Osteoblast (primary cell): ENCODE measurements at regions not wholly inside any gene's neighbourhood (a gene's known extent, or its start where the extent isn't known, plus 50 kb on each side); places are given as distances from the start of the nearest gene placed in this dataset.

Experiments
- DNase-seq: peaks from one replicate; pipeline ENCODE4 v3.0.0; 2011; ENCODE audit warnings: low spot score, mixed read lengths; ENCODE audit not compliant: insufficient read length; ENCODE audit errors: missing footprints
- H2AFZ ChIP-seq: 2 replicates; pipeline ENCODE4 v1.6.0; 2011; ENCODE audit warnings: mild to moderate bottlenecking, low read length
- H3K27ac ChIP-seq: 2 replicates; pipeline ENCODE4 v1.5.1; 2011; ENCODE audit warnings: mild to moderate bottlenecking, low read depth, low read length, moderate library complexity
- H3K27me3 ChIP-seq: 2 replicates; pipeline ENCODE4 v1.6.0; 2012; ENCODE audit warnings: mild to moderate bottlenecking, control low read depth, inconsistent platforms, low read length, moderate library complexity; ENCODE audit not compliant: insufficient read depth
- H3K36me3 ChIP-seq: 2 replicates; pipeline ENCODE4 v1.5.1; 2011; ENCODE audit warnings: mild to moderate bottlenecking, low read length, control low read depth, moderate library complexity; ENCODE audit not compliant: insufficient read depth
- H3K4me1 ChIP-seq: 2 replicates; pipeline ENCODE4 v1.5.1; 2011; ENCODE audit warnings: mild to moderate bottlenecking, low read length, control low read depth, moderate library complexity; ENCODE audit not compliant: insufficient read depth
- H3K4me2 ChIP-seq: 2 replicates; pipeline ENCODE4 v1.6.0; 2011; ENCODE audit warnings: mild to moderate bottlenecking, low read length; ENCODE audit not compliant: insufficient read depth
- H3K4me3 ChIP-seq: fragments of 200-600 bp; sonication (generic); 3 replicates; pipeline ENCODE4 v1.5.1; 2012; ENCODE audit warnings: mild to moderate bottlenecking, low read length, inconsistent platforms; ENCODE audit not compliant: insufficient read depth
- H3K79me2 ChIP-seq: 2 replicates; pipeline ENCODE4 v1.6.0; 2012; ENCODE audit warnings: mild to moderate bottlenecking, low read length, control low read depth, inconsistent platforms; ENCODE audit not compliant: insufficient read depth
- H3K9me3 ChIP-seq: 2 replicates; pipeline ENCODE4 v1.5.1; 2011; ENCODE audit warnings: low read depth, low read length, control low read depth
- H4K20me1 ChIP-seq: 2 replicates; pipeline ENCODE4 v1.6.0; 2012; ENCODE audit warnings: mild to moderate bottlenecking, low read length, control low read depth; ENCODE audit not compliant: insufficient read depth
- CTCF ChIP-seq: IDR thresholded peaks from 2 replicates; pipeline ENCODE4 v1.5.1; 2011; ENCODE audit warnings: mild to moderate bottlenecking, low read depth, low read length, moderate library complexity; ENCODE audit errors: extremely low read depth

- TF ChIP-seq CTCF, result no peak
- DNase-seq, result no peak
- Histone ChIP-seq H3K27ac (no peak overlapping the region), H4K20me1 (no peaks in the 10 kb centered on the region), H2AFZ (no peak overlapping the region), H3K4me3 (no peak overlapping the region), H3K4me1 (no peaks in the 10 kb centered on the region), H3K27me3 (no peaks in the 10 kb centered on the region), H3K4me2 (no peak overlapping the region), H3K36me3 (no peaks in the 10 kb centered on the region), H3K9me3 (peaks cover 3% of the 10 kb centered on the region), H3K79me2 (no peaks in the 10 kb centered on the region)
Measured at GRCh38 chr10:64113375-64113774, 592.2 kb downstream of the REEP3 start.

- no peaks in the 10 kb centered on the region for H3K79me2 ChIP-seq
- no peak overlapping the region for H3K27ac ChIP-seq
- no peaks in the 10 kb centered on the region for H3K4me1 ChIP-seq
- no peak overlapping the region for H3K4me3 ChIP-seq
- H3K36me3 ChIP-seq, result no peaks in the 10 kb centered on the region
- H3K27me3 ChIP-seq, result no peaks in the 10 kb centered on the region
- no peak for DNase-seq
- H3K4me2 ChIP-seq, result no peak overlapping the region
- H3K9me3 ChIP-seq, result peaks cover 3% of the 10 kb centered on the region
- no peaks in the 10 kb centered on the region for H4K20me1 ChIP-seq
- H2AFZ ChIP-seq, result no peak overlapping the region
- TF ChIP-seq CTCF, result no peak
Measured at GRCh38 chr10:64113792-64114191, 592.6 kb downstream of the REEP3 start.

- no peaks in the 10 kb centered on the region for H3K4me1 ChIP-seq
- no peaks in the 10 kb centered on the region for H3K79me2 ChIP-seq
- H4K20me1 ChIP-seq, result no peaks in the 10 kb centered on the region
- no peak overlapping the region for H3K4me2 ChIP-seq
- DNase-seq, result no peak
- no peaks in the 10 kb centered on the region for H3K36me3 ChIP-seq
- no peak overlapping the region for H3K4me3 ChIP-seq
- TF ChIP-seq CTCF, result no peak
- H3K27ac ChIP-seq, result no peak overlapping the region
- peaks cover under 1% of the 10 kb centered on the region for H3K9me3 ChIP-seq
- no peak overlapping the region for H2AFZ ChIP-seq
- no peaks in the 10 kb centered on the region for H3K27me3 ChIP-seq
Measured at GRCh38 chr10:64115471-64115870, 594.3 kb downstream of the REEP3 start.

- DNase-seq, result no peak
- no peaks in the 10 kb centered on the region for H3K27me3 ChIP-seq
Measured at GRCh38 chr10:64115908-64116643, 594.9 kb downstream of the REEP3 start.

More at GRCh38 chr10:64115908-64116643, 594.9 kb downstream of the REEP3 start:
- Histone ChIP-seq H3K36me3 (no peaks in the 10 kb centered on the region), H2AFZ (no peak overlapping the region), H3K4me2 (no peak overlapping the region), H3K27ac (no peak overlapping the region), H4K20me1 (no peaks in the 10 kb centered on the region), H3K4me3 (no peak overlapping the region), H3K9me3 (no peaks in the 10 kb centered on the region), H3K79me2 (no peaks in the 10 kb centered on the region), H3K4me1 (no peaks in the 10 kb centered on the region)
- TF ChIP-seq CTCF, result peak; percentile 16
